ENCODE measurements at regions not wholly inside any gene's neighbourhood (a gene's known extent, or its start where the extent isn't known, plus 50 kb on each side); places are given as distances from the start of the nearest gene placed in this dataset.

- TF ChIP-seq CTCF (optimal IDR thresholded peaks at IDR 0.05 in 1 of 3, IDR thresholded peaks at IDR 0.05 in 1 of 3, conservative IDR thresholded peaks at IDR 0.05 in 1 of 3; ENCODE audit: extremely low read depth in 1 of 3, insufficient read depth in 2 of 3, low read length in 3 of 3) (no peak), EZH2 (IDR thresholded peaks at IDR 0.05; ENCODE audit: low read length) (no peak)
Observed at GRCh38 chr12:43180242-43180641, 371.8 kb downstream of the ADAMTS20 start.

Measured in keratinocyte (primary cell).